Karpas-422 (cell line): ENCODE measurements at regions not wholly inside any gene's neighbourhood (a gene's known extent, or its start where the extent isn't known, plus 50 kb on each side); places are given as distances from the start of the nearest gene placed in this dataset.

ENCODE experiments used
- DNase-seq: peaks from one replicate; pipeline ENCODE4 v3.0.0-alpha.2; 2015
- H2AFZ ChIP-seq: fragments of 200-600 bp; sonication (generic); 2 replicates; pipeline ENCODE4 v1.6.1; 2014; ENCODE audit warnings: antibody characterized with exemption, low read length, mixed read lengths
- H3K27ac ChIP-seq: fragments of 200-600 bp; sonication (generic); 2 replicates; pipeline ENCODE4 v1.5.1; 2014; ENCODE audit warnings: mild to moderate bottlenecking, low read length, moderate library complexity
- H3K27me3 ChIP-seq: fragments of 200-600 bp; sonication (generic); 2 replicates; pipeline ENCODE4 v1.6.1; 2014; ENCODE audit warnings: low read length, mixed read lengths
- H3K36me3 ChIP-seq: fragments of 200-600 bp; sonication (generic); 2 replicates; pipeline ENCODE4 v1.6.1; 2014; ENCODE audit warnings: low read length, mixed read lengths; ENCODE audit not compliant: insufficient read depth
- H3K4me1 ChIP-seq: fragments of 200-600 bp; sonication (generic); 2 replicates; pipeline ENCODE4 v1.6.1; 2014; ENCODE audit warnings: mild to moderate bottlenecking, low read length, mixed read lengths
- H3K4me2 ChIP-seq: fragments of 200-600 bp; sonication (generic); 2 replicates; pipeline ENCODE4 v1.6.1; 2014; ENCODE audit warnings: low read length, low read depth, mild to moderate bottlenecking; ENCODE audit not compliant: poor library complexity, severe bottlenecking
- H3K4me3 ChIP-seq: fragments of 200-600 bp; sonication (generic); 2 replicates; pipeline ENCODE4 v1.5.1; 2014; ENCODE audit warnings: mild to moderate bottlenecking, antibody characterized with exemption, low read length, mixed read lengths
- H3K79me2 ChIP-seq: fragments of 200-600 bp; sonication (generic); 2 replicates; pipeline ENCODE4 v1.6.1; 2014; ENCODE audit warnings: mild to moderate bottlenecking, low read length, mixed read lengths
- H3K9ac ChIP-seq: fragments of 200-600 bp; sonication (generic); 2 replicates; pipeline ENCODE4 v1.6.0; 2014; ENCODE audit warnings: low read length
- H3K9me2 ChIP-seq: fragments of 200-600 bp; sonication (generic), shearing (Covaris generic); replicated peaks from 2 replicates; pipeline ENCODE4 v1.6.0; 2014; ENCODE audit warnings: mild to moderate bottlenecking, low read length, moderate library complexity; ENCODE audit not compliant: insufficient read depth
- H3K9me3 ChIP-seq: fragments of 300-700, 200-600 bp; sonication (generic); 2 replicates; pipeline ENCODE4 v1.6.1; 2014; ENCODE audit warnings: low read length, mixed read lengths
- H4K20me1 ChIP-seq: fragments of 200-600 bp; sonication (generic); 2 replicates; pipeline ENCODE4 v1.6.1; 2014; ENCODE audit warnings: mild to moderate bottlenecking, antibody characterized with exemption, low read length, low read depth; ENCODE audit not compliant: insufficient read depth

DNA sequence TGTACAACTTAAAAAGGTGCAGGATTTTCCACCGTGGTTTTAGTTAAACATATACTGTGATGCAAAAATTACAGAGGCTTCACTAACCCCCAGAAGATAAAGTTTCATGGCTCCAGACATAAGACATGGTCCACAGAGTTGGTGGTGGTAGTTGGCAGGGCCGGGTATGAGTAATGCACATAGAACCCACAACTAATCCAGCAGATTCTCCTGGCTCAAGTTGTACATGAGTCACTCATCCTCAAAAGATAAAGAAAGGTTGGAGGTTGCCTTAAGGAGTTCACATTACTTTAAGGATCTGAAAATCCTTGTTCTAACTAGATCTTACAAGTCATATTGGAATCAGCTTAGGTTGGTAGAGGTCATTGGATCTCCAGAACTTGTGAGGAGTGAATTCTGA, 98.3 kb upstream of the ZBTB20 start:
- H3K9me2 ChIP-seq = no peaks in the 10 kb centered on the region
- DNase-seq = no peak
- H3K27me3 ChIP-seq = no peaks in the 10 kb centered on the region
- H3K79me2 ChIP-seq = no peaks in the 10 kb centered on the region
- H3K4me1 ChIP-seq = no peaks in the 10 kb centered on the region
- H3K4me2 ChIP-seq = no peak overlapping the region
- no peak overlapping the region for H2AFZ ChIP-seq
- H3K9me3 ChIP-seq = no peaks in the 10 kb centered on the region
- H4K20me1 ChIP-seq = no peaks in the 10 kb centered on the region
- H3K36me3 ChIP-seq = no peaks in the 10 kb centered on the region
- H3K4me3 ChIP-seq = no peak overlapping the region
- no peak overlapping the region for H3K27ac ChIP-seq
- no peak overlapping the region for H3K9ac ChIP-seq

- Histone ChIP-seq H3K4me3 (no peak overlapping the region), H3K9me2 (no peaks in the 10 kb centered on the region), H3K27ac (no peak overlapping the region), H4K20me1 (no peaks in the 10 kb centered on the region), H3K79me2 (no peaks in the 10 kb centered on the region), H3K36me3 (no peaks in the 10 kb centered on the region), H3K27me3 (no peaks in the 10 kb centered on the region), H3K4me2 (no peak overlapping the region), H3K9me3 (no peaks in the 10 kb centered on the region), H2AFZ (no peak overlapping the region), H3K9ac (no peak overlapping the region), H3K4me1 (no peaks in the 10 kb centered on the region)
- no peak for DNase-seq
Measured at GRCh38 chr3:115245899-115246298, 98.8 kb upstream of the ZBTB20 start.

DNA sequence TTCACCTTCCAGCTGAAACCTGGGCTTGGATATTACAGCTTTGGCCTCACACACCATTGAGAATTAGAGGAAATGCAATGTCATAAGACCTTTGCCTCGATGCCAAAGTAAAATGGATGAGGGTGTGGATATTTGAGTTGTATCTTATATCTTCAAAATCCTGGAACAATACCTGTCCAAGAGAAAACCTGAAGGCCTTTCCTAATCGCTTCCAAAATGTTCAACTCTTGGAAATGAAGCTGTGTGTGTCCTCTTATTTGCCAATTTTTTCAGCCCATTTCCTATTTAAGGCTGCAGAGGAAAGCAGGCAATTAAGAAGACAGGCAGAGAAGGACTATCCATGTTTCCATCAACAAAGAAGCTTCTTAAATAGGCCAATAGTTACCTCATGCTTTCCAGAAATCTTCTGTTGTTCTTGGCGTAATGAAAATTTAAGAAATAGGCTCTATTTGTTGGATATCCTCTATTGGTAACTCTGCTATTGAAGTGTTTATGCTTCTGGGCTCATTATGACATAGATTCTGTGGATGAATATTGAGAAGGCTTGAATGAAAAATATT, 99.5 kb upstream of the ZBTB20 start:
- no peak overlapping the region for H3K27ac ChIP-seq
- H3K4me2 ChIP-seq = no peak overlapping the region
- no peak for DNase-seq
- no peaks in the 10 kb centered on the region for H3K4me1 ChIP-seq
- no peak overlapping the region for H3K4me3 ChIP-seq
- H2AFZ ChIP-seq = no peak overlapping the region
- H4K20me1 ChIP-seq = no peaks in the 10 kb centered on the region
- H3K79me2 ChIP-seq = no peaks in the 10 kb centered on the region
- no peaks in the 10 kb centered on the region for H3K9me3 ChIP-seq
- no peaks in the 10 kb centered on the region for H3K36me3 ChIP-seq
- H3K27me3 ChIP-seq = no peaks in the 10 kb centered on the region
- H3K9me2 ChIP-seq = no peaks in the 10 kb centered on the region
- no peak overlapping the region for H3K9ac ChIP-seq

- Histone ChIP-seq H3K9me3 (no peaks in the 10 kb centered on the region), H3K79me2 (no peaks in the 10 kb centered on the region), H3K27me3 (no peaks in the 10 kb centered on the region), H3K4me1 (no peaks in the 10 kb centered on the region), H3K36me3 (no peaks in the 10 kb centered on the region), H3K4me2 (no peak overlapping the region), H3K9ac (no peak overlapping the region), H2AFZ (no peak overlapping the region), H4K20me1 (no peaks in the 10 kb centered on the region), H3K27ac (no peak overlapping the region), H3K4me3 (no peak overlapping the region), H3K9me2 (no peaks in the 10 kb centered on the region)
- no peak for DNase-seq
Measured at GRCh38 chr3:115248274-115248673, 101.2 kb upstream of the ZBTB20 start.

- no peak overlapping the region for H3K4me2 ChIP-seq
- H4K20me1 ChIP-seq = no peaks in the 10 kb centered on the region
- H3K36me3 ChIP-seq = no peaks in the 10 kb centered on the region
- no peaks in the 10 kb centered on the region for H3K4me1 ChIP-seq
- H3K27me3 ChIP-seq = no peaks in the 10 kb centered on the region
- H3K9me2 ChIP-seq = no peaks in the 10 kb centered on the region
- H3K27ac ChIP-seq = no peak overlapping the region
- no peaks in the 10 kb centered on the region for H3K79me2 ChIP-seq
- H3K9me3 ChIP-seq = no peaks in the 10 kb centered on the region
- no peak for DNase-seq
- no peak overlapping the region for H3K4me3 ChIP-seq
- H3K9ac ChIP-seq = no peak overlapping the region
- no peak overlapping the region for H2AFZ ChIP-seq
Measured at GRCh38 chr3:115251509-115251908, 104.4 kb upstream of the ZBTB20 start.

DNA sequence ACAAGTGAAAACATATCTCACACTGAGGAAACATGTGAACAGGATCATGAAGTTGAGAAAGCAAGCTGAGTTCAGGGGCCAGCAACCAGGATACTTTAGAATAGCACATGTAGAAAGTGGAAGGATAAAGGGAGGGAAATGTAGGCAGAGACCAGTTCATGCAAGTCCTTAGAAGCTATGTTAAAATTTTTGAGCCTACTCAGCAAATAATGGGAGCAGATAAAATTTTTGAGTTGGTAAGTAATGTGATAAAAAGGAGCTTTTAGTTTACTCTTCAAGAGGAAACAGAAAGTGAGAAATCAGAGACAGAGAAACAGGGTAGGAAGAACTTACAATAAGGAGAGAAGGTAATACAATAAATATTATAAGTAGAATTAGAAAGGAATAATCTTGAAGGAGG, 105.6 kb upstream of the ZBTB20 start:
- H3K4me3 ChIP-seq = no peak overlapping the region
- H3K9me2 ChIP-seq = no peaks in the 10 kb centered on the region
- no peaks in the 10 kb centered on the region for H3K4me1 ChIP-seq
- no peak overlapping the region for H3K4me2 ChIP-seq
- no peak overlapping the region for H3K9ac ChIP-seq
- no peak overlapping the region for H3K27ac ChIP-seq
- no peaks in the 10 kb centered on the region for H3K79me2 ChIP-seq
- no peak overlapping the region for H2AFZ ChIP-seq
- H3K36me3 ChIP-seq = no peaks in the 10 kb centered on the region
- H4K20me1 ChIP-seq = no peaks in the 10 kb centered on the region
- no peaks in the 10 kb centered on the region for H3K9me3 ChIP-seq
- no peak for DNase-seq
- H3K27me3 ChIP-seq = no peaks in the 10 kb centered on the region

DNA sequence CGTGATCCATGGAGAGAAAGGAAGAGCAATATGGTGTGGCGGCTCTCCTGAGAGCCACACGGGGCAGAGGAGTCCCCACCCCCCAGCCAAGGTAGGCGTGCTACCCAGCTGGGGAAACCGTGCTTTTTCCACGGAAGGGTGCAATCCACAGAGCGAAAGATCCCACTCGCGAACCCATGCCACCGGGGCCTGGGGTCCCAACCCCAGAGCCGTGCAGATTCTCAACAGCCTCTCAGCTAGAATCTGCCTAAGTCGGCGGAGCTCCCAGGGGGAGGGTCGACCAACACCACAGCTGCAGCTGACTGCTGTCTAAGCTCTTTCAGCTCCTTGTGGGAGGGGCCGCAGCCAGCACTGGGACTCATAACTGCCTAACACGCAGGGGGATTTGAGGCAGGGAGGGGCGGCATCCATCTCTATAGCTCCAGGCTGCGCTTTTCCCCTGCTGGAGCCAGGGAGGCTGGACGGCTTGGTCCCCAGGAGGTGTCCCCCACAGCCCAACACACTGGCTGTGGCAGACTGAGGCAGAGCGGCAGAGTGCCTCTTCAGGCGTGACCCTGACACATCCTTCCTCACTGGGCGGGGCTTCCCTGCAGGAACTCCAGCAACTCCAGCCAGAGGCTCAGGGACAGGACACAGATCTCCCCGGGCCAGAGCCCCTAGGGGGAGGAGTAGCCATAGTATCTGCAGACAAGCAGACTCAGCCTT, 107.6 kb upstream of the ZBTB20 start:
- H3K9me3 ChIP-seq = no peaks in the 10 kb centered on the region
- H3K79me2 ChIP-seq = no peaks in the 10 kb centered on the region
- no peak overlapping the region for H3K4me3 ChIP-seq
- no peaks in the 10 kb centered on the region for H3K9me2 ChIP-seq
- H3K36me3 ChIP-seq = no peaks in the 10 kb centered on the region
- DNase-seq = no peak
- no peak overlapping the region for H2AFZ ChIP-seq
- H3K27ac ChIP-seq = no peak overlapping the region
- H3K4me2 ChIP-seq = no peak overlapping the region
- no peaks in the 10 kb centered on the region for H4K20me1 ChIP-seq
- H3K9ac ChIP-seq = no peak overlapping the region
- no peaks in the 10 kb centered on the region for H3K4me1 ChIP-seq
- no peaks in the 10 kb centered on the region for H3K27me3 ChIP-seq

DNA sequence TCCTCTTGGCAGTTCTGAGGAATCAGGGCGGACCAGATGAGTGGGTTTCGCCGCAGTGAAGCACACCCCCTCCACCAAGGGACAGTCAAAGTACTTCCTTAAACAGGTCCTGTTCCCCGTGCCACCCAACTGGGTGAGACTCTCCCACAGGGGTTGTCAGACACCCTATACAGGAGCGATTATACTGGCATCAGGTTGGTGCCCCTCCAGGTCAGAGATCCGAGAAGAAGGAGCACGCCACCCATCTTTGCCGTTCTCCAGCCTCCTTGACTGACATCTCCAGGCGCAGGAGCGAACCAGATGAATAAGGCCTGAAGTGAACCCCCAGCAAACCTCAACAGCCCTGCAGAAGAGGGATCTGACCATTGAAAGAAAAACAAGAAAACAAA, 108.1 kb upstream of the ZBTB20 start:
- Histone ChIP-seq H3K36me3 (no peaks in the 10 kb centered on the region), H3K9me3 (no peaks in the 10 kb centered on the region), H3K9me2 (no peaks in the 10 kb centered on the region), H3K79me2 (no peaks in the 10 kb centered on the region), H4K20me1 (no peaks in the 10 kb centered on the region), H3K27ac (no peak overlapping the region), H3K4me1 (no peaks in the 10 kb centered on the region), H3K9ac (no peak overlapping the region), H3K4me3 (no peak overlapping the region), H3K27me3 (no peaks in the 10 kb centered on the region), H2AFZ (no peak overlapping the region), H3K4me2 (no peak overlapping the region)
- DNase-seq = no peak
